Mucosa of descending colon (tissue), 3 donors: ENCODE measurements at regions not wholly inside any gene's neighbourhood (a gene's known extent, or its start where the extent isn't known, plus 50 kb on each side); places are given as distances from the start of the nearest gene placed in this dataset.

ENCODE experiments used
- ATAC-seq: fragments of 200-7000 bp; cut with Tn5 transposase; one replicate; pipeline ENCODE4 v1.9.1; 2020; ENCODE audit warnings: mild to moderate bottlenecking, moderate library complexity
- DNase-seq, 3 donors: peaks; one replicate each; pipeline ENCODE4 v3.0.0-alpha.2; 2020
- H3K36me3 ChIP-seq: fragments of 200-600 bp; one replicate; pipeline ENCODE4 v1.8.0; 2021; ENCODE audit warnings: low read depth, mild to moderate bottlenecking
- H3K4me1 ChIP-seq: fragments of 200-600 bp; one replicate; pipeline ENCODE4 v1.8.0; 2021; ENCODE audit warnings: low read depth, mild to moderate bottlenecking
- H3K4me3 ChIP-seq: fragments of 200-600 bp; one replicate; pipeline ENCODE4 v1.8.0; 2021; ENCODE audit warnings: mild to moderate bottlenecking
- H3K9me3 ChIP-seq: fragments of 200-600 bp; one replicate; pipeline ENCODE4 v1.8.0; 2021; ENCODE audit warnings: mild to moderate bottlenecking
- intact Hi-C, 2 donors: fragments of 100-400 bp; cut with DNase I in 1 of 2; cut with micrococcal nuclease in 1 of 2; formaldehyde crosslinking; loops; one replicate each; pipeline versions ENCODE4 v1.11.0 to v1.11.1; 2022; cut with DNase I, micrococcal nuclease
- TF ChIP-seq, protein P1 (sequence below): fragments of 200-600 bp; IDR thresholded peaks from one replicate; pipeline ENCODE4 v1.8.0; 2022; ENCODE audit warnings: antibody characterized with exemption, mild to moderate bottlenecking
- donor health status: DM: no; HTN: no; CAD: no; lungs with moderate emphysema.
- donor health status: DM: no; HTN: no; CAD: no.
- donor health status: DM: no; HTN: yes; CAD: no.

GRCh38 chrX:122666601-122667000 is 517.5 kb upstream of the GRIA3 start:
- Histone ChIP-seq H3K4me3 (no peak overlapping the region), H3K9me3 (no peaks in the 10 kb centered on the region), H3K4me1 (no peaks in the 10 kb centered on the region), H3K36me3 (no peaks in the 10 kb centered on the region)
- intact Hi-C loops = no loop called here
- ATAC-seq (no peak), DNase-seq (no peak)
- TF ChIP-seq, protein P1, sequence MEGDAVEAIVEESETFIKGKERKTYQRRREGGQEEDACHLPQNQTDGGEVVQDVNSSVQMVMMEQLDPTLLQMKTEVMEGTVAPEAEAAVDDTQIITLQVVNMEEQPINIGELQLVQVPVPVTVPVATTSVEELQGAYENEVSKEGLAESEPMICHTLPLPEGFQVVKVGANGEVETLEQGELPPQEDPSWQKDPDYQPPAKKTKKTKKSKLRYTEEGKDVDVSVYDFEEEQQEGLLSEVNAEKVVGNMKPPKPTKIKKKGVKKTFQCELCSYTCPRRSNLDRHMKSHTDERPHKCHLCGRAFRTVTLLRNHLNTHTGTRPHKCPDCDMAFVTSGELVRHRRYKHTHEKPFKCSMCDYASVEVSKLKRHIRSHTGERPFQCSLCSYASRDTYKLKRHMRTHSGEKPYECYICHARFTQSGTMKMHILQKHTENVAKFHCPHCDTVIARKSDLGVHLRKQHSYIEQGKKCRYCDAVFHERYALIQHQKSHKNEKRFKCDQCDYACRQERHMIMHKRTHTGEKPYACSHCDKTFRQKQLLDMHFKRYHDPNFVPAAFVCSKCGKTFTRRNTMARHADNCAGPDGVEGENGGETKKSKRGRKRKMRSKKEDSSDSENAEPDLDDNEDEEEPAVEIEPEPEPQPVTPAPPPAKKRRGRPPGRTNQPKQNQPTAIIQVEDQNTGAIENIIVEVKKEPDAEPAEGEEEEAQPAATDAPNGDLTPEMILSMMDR = no peak

DNA sequence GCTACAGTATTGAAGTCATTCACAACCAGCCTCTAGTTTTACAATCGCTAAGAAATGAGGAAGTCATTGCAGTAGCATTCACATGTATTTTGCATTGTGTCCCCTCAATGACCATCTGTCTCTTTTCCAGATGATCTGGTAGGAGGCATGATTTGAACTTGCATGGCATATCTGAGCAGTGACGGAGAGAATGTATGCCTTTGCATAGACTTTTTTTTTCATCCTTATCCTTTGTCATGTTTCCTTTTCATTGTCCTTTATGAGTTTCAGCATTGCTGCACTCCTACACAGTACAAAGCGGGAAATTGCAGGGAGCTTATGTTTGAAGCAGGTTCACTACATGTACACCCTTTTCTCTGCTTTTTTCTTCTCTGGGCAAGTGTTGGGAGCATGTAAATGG is 516.4 kb upstream of the GRIA3 start:
- intact Hi-C loops = no loop called here
- Histone ChIP-seq H3K36me3 (no peaks in the 10 kb centered on the region), H3K9me3 (no peaks in the 10 kb centered on the region), H3K4me1 (no peaks in the 10 kb centered on the region), H3K4me3 (no peak overlapping the region)
- ATAC-seq (no peak), DNase-seq (no peak)
- TF ChIP-seq, protein P1 = no peak

- DNase-seq (no peak), ATAC-seq (no peak)
- Histone ChIP-seq H3K36me3 (no peaks in the 10 kb centered on the region), H3K4me1 (no peaks in the 10 kb centered on the region), H3K4me3 (no peak overlapping the region), H3K9me3 (no peaks in the 10 kb centered on the region)
- intact Hi-C loops = no loop called here
- TF ChIP-seq, protein P1 = no peak
Measured at GRCh38 chrX:122703762-122704161, 480.3 kb upstream of the GRIA3 start.

- H3K4me3 ChIP-seq = no peak overlapping the region
- no peak for DNase-seq
- intact Hi-C loops = no loop called here
- TF ChIP-seq, protein P1 = no peak
- ATAC-seq = no peak
- no peaks in the 10 kb centered on the region for H3K9me3 ChIP-seq
- H3K4me1 ChIP-seq = no peaks in the 10 kb centered on the region
- H3K36me3 ChIP-seq = no peaks in the 10 kb centered on the region
Measured at GRCh38 chrX:122739770-122740169, 444.3 kb upstream of the GRIA3 start.

DNA sequence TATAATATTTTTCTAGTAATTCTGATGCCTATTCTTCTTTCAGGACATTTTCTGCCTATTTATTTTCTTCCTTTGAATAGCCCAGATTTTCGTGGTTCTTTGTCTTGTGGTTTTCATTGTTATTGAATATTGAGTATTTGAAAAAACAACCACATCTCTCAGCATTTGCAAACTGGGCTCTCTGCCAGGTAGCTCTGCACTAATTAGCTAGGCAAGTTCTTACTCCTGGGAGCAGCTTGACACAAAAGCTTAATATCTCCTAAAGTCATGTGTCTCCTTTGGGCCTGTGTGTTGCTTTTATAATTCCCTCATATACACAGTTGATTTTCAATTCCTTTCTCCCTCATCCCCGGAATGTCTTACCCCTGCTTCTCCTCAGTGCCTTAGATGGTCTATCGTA is 413.5 kb upstream of the GRIA3 start:
- no peak for DNase-seq
- Histone ChIP-seq H3K36me3 (no peaks in the 10 kb centered on the region), H3K4me1 (no peaks in the 10 kb centered on the region), H3K4me3 (no peak overlapping the region), H3K9me3 (no peaks in the 10 kb centered on the region)
- intact Hi-C loops = no loop called here
- TF ChIP-seq, protein P1 = no peak
- no peak for ATAC-seq

GRCh38 chrX:122771933-122772332 is 412.1 kb upstream of the GRIA3 start:
- no peaks in the 10 kb centered on the region for H3K4me1 ChIP-seq
- no peaks in the 10 kb centered on the region for H3K9me3 ChIP-seq
- intact Hi-C loops = no loop called here
- TF ChIP-seq, protein P1 = no peak
- no peak overlapping the region for H3K4me3 ChIP-seq
- H3K36me3 ChIP-seq = no peaks in the 10 kb centered on the region
- no peak for DNase-seq
- no peak for ATAC-seq
